ENCODE measurements at regions not wholly inside any gene's neighbourhood (a gene's known extent, or its start where the extent isn't known, plus 50 kb on each side); places are given as distances from the start of the nearest gene placed in this dataset.
"Not testable (repeated sequence)": the region's sequence is repeated elsewhere in the genome, so short reads cannot be mapped to it uniquely, and the experiment has no call there.

DNA sequence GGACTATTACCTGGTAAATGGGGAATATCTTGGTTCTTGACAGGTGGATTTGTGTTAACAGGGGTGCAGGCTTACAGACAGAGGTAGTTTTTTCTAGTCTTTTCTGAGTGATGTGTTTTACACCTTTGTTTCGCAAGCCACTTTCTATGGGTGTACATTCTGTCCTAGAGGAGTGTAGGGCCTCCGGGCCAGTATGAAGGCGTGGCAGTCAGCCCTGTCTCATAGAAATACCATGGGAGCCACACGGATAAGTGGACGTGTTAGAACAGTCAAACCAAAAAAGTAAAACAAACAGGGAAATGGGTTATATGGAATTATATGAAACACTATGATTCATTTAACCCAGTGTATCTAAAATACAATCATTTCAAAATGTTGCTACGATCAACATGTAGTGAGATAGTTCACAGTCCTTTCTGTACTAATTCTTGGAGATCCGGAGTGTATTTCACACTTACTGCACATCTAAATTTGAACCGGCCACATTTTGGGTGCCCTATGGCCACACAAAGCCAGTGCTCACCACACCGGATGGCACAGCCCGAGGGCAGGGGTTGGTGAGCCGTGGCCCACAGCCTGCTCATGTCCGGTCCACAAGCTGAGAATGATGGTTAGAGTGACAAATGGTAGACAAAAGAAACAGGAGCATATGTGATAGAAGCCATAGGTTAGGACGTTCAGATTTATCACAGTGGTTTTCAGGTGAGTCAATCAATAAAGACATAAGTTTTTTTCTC is 80.1 kb upstream of the IRX4 start:
- no peak for DNase-seq

DNA sequence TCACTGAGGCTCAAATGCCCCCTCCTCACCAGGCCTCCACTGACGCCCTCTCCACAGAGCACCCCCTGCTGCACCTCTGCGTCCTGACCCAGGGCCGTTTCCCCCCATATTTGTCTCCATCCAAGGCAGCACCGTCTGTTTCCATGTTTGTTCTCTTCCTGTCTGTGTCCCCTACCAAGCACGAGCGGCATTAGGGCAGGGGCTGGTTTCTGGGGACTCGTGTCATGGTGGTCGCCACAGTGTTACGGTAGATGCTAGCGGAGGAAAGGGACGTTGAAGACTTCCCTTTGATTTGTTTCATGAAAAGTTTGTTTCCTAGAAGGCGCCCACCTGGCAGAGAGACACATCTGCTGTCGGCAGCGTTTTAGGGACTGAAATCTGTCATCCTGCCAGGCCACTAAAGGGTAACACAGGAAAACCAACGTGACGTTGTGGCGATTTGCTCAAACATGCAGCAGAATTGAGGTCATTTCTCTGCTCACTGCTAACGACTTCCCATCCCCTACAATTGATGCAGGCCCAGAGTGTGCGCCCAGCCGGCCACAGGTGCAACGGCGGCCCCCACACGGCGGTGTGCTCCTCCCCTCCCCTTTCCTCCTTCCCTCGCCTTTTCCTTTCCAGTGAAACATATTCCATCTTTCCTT is 79.3 kb upstream of the IRX4 start:
- DNase-seq, result no peak

DNA sequence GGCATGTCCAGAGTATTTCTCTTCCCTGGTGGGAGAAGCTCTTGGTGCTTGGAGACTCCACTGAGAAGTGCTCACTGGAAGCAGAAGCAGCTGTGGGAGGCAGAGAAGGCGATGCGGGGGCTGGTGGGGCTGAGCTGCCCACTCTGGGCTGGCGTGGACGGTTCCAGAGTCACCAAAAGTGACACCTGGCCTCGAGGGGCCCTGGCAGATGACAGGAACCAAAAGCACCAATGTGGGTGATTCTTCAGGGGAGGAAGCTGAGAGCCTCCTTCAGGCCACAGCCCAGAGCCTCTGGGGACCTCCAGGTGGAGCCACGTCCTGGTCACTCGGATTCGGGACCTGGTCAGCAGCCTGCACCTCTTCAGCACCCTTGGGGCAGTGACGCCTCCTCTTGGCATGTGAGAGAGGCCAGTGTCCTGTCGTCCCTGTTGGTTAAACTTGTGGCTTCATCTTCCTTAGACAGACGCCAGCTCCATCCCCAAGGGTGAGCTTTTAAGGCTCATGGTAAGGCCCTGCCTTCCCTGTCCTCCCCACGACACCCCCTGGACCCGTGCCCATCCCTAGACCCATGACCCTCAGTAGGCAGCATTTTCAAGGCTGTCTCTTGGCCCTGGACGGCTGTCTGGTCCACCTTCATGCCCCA is 78.7 kb upstream of the IRX4 start:
- no peak for DNase-seq

DNA sequence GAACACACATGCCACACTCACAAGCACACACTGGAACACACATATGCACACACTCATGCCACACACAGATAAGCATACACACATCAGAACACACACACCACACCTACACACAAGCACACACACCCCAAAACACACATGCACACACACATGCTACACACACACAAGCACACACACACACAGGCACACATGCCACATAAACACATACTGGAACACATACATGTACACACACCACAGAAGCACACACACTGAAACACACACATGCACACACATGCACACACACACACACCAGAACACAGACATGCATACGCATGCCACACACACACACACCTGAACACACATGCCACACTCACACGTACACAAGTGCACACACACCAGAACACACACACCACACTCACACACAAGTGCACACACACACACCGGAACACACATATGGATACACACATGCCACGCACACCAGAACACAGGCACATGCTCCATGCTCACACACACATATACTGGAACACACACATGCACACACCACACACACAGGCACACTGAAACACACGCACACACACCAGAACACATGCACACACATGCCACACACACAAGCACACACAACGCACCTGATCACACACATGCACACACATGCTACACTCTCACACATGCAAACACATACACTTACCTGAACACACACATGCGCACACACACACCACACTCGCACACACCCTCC is 78.0 kb upstream of the IRX4 start:
- no peak for DNase-seq

- DNase-seq, result no peak
These were observed 77.2 kb upstream of the IRX4 start for GRCh38 chr5:1959725-1960581.

GRCh38 chr5:1959231-1959630 is 76.5 kb upstream of the IRX4 start:
- DNase-seq, result no peak

GRCh38 chr5:1958211-1959010 is 75.7 kb upstream of the IRX4 start:
- no peak for DNase-seq

DNA sequence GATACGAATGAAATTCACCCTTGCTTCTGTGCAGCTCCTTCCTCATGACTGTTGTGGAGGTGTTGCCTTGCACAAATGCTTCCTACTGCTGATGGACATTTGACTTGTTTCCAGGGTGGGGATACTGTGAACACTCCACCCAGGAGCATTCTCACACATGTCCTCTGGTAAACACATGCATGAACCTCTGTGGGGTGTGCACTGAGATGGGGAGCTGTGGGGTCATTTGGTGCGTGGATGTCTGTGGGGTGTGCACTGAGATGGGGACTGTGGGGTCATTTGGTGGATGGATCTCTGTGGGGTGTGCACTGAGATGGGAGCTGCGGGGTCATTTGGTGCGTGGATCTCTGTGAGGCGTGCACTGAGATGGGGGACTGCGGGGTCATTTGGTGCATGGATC is 72.9 kb upstream of the IRX4 start:
- DNase-seq, result no peak

GRCh38 chr5:1953710-1954109 is 71.0 kb upstream of the IRX4 start:
- not testable (repeated sequence) for DNase-seq

GRCh38 chr5:1952444-1953099 is 69.8 kb upstream of the IRX4 start:
- DNase-seq, result no peak

GRCh38 chr5:1952021-1952420 is 69.3 kb upstream of the IRX4 start:
- no peak for DNase-seq

- DNase-seq, result no peak
These were observed 68.6 kb upstream of the IRX4 start for GRCh38 chr5:1951165-1951816.

- DNase-seq, result no peak
These were observed 68.0 kb upstream of the IRX4 start for GRCh38 chr5:1950708-1951103.

- no peak for DNase-seq
These were observed 67.5 kb upstream of the IRX4 start for GRCh38 chr5:1950096-1950707.

- DNase-seq, result no peak
These were observed 66.5 kb upstream of the IRX4 start for GRCh38 chr5:1949253-1949652.

- no peak for DNase-seq
These were observed 66.0 kb upstream of the IRX4 start for GRCh38 chr5:1948663-1949191.

DNA sequence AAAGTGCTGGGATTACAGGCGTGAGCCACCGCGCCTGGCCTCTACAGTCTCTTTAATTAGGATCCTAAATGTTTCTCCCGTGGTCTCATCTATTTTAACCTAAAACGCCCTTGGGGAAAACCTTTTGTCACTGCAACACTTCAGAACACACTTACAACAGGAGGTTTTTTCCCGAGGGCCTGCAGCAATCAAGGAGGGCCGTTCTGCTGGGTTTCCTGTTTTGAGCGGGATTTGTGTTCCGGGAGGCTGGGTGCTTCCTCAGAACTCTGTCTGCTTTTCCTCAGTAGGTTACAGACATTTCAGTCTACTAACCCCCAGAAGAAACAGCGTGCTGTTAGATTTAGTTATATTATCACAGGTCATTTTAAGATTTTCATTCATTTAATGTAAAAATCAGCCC is 65.4 kb upstream of the IRX4 start:
- DNase-seq, result no peak

DNA sequence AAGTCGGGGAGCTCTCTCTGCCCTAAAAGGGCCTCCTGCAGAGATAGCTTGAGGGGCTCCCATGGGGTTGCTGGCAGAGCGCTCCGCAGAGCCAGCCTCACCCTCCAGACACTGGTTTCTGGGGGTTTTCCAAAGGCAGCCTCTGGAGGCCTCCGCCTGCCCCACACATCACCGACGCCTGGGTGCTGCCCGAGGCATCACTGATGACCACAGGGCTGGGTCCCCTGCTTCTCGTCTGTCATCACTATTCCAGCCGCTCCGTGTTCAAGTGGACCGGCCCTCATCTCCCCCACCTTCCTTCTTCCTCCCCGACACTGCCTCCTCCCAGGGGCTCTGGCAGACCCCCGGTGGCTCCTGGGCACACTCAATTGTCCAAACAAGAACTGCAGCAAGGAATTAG is 64.1 kb upstream of the IRX4 start:
- DNase-seq, result no peak

DNA sequence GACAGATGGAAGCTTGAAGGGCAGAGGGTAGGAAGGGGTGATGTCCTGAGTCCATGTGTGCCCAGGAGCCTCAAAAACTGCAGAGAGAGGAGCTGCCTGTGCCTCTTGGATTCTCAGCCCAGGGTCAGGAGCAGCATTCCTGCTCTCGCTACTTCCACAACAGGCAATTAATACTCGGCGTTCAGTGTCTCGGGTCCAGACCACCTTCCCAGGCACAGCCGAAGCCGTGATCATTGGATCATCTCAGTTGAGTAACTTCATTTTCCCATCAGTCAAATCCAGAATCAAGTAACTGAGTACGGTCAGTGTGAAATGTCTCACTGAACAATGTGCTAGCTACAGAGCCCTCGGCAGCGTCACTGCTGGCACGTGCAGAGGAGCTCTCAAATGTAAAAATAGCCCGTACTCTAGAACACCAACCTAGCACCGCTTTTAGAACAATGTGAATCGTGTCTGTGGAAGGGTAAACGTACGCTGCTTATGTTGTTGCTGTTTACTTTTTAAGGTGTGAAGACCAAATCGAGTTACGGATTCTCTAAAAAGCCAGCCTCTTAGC is 63.5 kb upstream of the IRX4 start:
- no peak for DNase-seq

- DNase-seq, result no peak
These were observed 62.9 kb upstream of the IRX4 start for GRCh38 chr5:1945606-1946005.
